H9 (cell line): ENCODE measurements at regions not wholly inside any gene's neighbourhood (a gene's known extent, or its start where the extent isn't known, plus 50 kb on each side); places are given as distances from the start of the nearest gene placed in this dataset.

Source experiments
- DNase-seq: peaks from one replicate; pipeline ENCODE4 v3.0.0-alpha.2; 2017
- H2AFZ ChIP-seq: one replicate; pipeline ENCODE4 v1.6.1; 2013; ENCODE audit warnings: mild to moderate bottlenecking, low read length, control low read depth, moderate library complexity
- H2AK5ac ChIP-seq: 2 replicates; pipeline ENCODE4 v1.6.1; 2013; ENCODE audit warnings: low read length, control low read depth, mixed read lengths; ENCODE audit not compliant: insufficient read length
- H2BK120ac ChIP-seq: one replicate; pipeline ENCODE4 v1.6.1; 2013; ENCODE audit warnings: low read depth, mild to moderate bottlenecking, low read length, control low read depth, inconsistent platforms; ENCODE audit not compliant: poor library complexity, severe bottlenecking
- H2BK12ac ChIP-seq: 2 replicates; pipeline ENCODE4 v1.6.1; 2013; ENCODE audit warnings: low read length, control low read depth, mixed read lengths, low read depth; ENCODE audit not compliant: insufficient read length
- H2BK15ac ChIP-seq: 2 replicates; pipeline ENCODE4 v1.6.1; 2013; ENCODE audit warnings: low read depth, low read length, control low read depth
- H2BK20ac ChIP-seq: one replicate; pipeline ENCODE4 v1.6.1; 2013; ENCODE audit warnings: low read depth, mild to moderate bottlenecking, low read length, control low read depth, inconsistent platforms; ENCODE audit not compliant: poor library complexity, severe bottlenecking
- H2BK5ac ChIP-seq: 2 replicates; pipeline ENCODE4 v1.6.1; 2013; ENCODE audit warnings: low read length, control low read depth, mixed read lengths; ENCODE audit not compliant: insufficient read length
- H3K14ac ChIP-seq: 2 replicates; pipeline ENCODE4 v1.6.1; 2013; ENCODE audit warnings: low read length, control low read depth; ENCODE audit not compliant: insufficient read depth
- H3K18ac ChIP-seq: 2 replicates; pipeline ENCODE4 v1.6.1; 2013; ENCODE audit warnings: low read depth, mild to moderate bottlenecking, mixed read lengths, low read length, control low read depth; ENCODE audit not compliant: insufficient read length
- H3K23ac ChIP-seq: 2 replicates; pipeline ENCODE4 v1.6.1; 2013; ENCODE audit warnings: low read length, control low read depth, mixed read lengths, low read depth; ENCODE audit not compliant: insufficient read length
- H3K23me2 ChIP-seq: 2 replicates; pipeline ENCODE4 v1.6.1; 2013; ENCODE audit warnings: low read depth, mild to moderate bottlenecking, mixed read lengths, low read length, control low read depth; ENCODE audit not compliant: insufficient read length, poor library complexity, severe bottlenecking
- H3K27ac ChIP-seq: 2 replicates; pipeline ENCODE4 v1.5.1; 2013; ENCODE audit warnings: low read length, control low read depth, mixed read lengths, low read depth; ENCODE audit not compliant: insufficient read length
- H3K27me3 ChIP-seq: 2 replicates; pipeline ENCODE4 v1.6.1; 2013; ENCODE audit warnings: low read length, control low read depth, inconsistent platforms; ENCODE audit not compliant: insufficient read depth
- H3K4ac ChIP-seq: 2 replicates; pipeline ENCODE4 v1.6.1; 2013; ENCODE audit warnings: low read depth, mild to moderate bottlenecking, control low read depth, inconsistent platforms, low read length, moderate library complexity
- H3K4me1 ChIP-seq: 2 replicates; pipeline ENCODE4 v1.6.1; 2013; ENCODE audit warnings: low read length, control low read depth, inconsistent platforms; ENCODE audit not compliant: insufficient read depth
- H3K4me2 ChIP-seq: 2 replicates; pipeline ENCODE4 v1.6.1; 2013; ENCODE audit warnings: low read length, control low read depth, mixed read lengths; ENCODE audit not compliant: insufficient read length, insufficient read depth
- H3K56ac ChIP-seq: 2 replicates; pipeline ENCODE4 v1.6.1; 2013; ENCODE audit warnings: low read depth, mild to moderate bottlenecking, mixed read lengths, low read length, control low read depth; ENCODE audit not compliant: insufficient read length
- H3K79me1 ChIP-seq: 2 replicates; pipeline ENCODE4 v1.6.1; 2013; ENCODE audit warnings: low read depth, mild to moderate bottlenecking, moderate library complexity, low read length, control low read depth, inconsistent platforms; ENCODE audit not compliant: insufficient read depth, poor library complexity, severe bottlenecking
- H3K79me2 ChIP-seq: 2 replicates; pipeline ENCODE4 v1.6.1; 2013; ENCODE audit warnings: low read length, control low read depth, inconsistent platforms; ENCODE audit not compliant: insufficient read depth
- H3K9ac ChIP-seq: 2 replicates; pipeline ENCODE4 v1.6.1; 2013; ENCODE audit warnings: low read length, control low read depth, mixed read lengths; ENCODE audit not compliant: insufficient read length; ENCODE audit errors: extremely low read depth
- H3K9me3 ChIP-seq: one replicate; pipeline ENCODE4 v1.6.1; 2013; ENCODE audit warnings: low read depth, low read length, inconsistent platforms; ENCODE audit not compliant: control insufficient read depth
- H3T11ph ChIP-seq: one replicate; pipeline ENCODE4 v1.6.1; 2013; ENCODE audit warnings: mild to moderate bottlenecking, low read length, control low read depth, inconsistent platforms
- H4K20me1 ChIP-seq: one replicate; pipeline ENCODE4 v1.6.1; 2013; ENCODE audit not compliant: control insufficient read depth, insufficient read length, insufficient read depth
- H4K5ac ChIP-seq: 2 replicates; pipeline ENCODE4 v1.6.1; 2013; ENCODE audit warnings: low read depth, mild to moderate bottlenecking, mixed read lengths, low read length, control low read depth; ENCODE audit not compliant: insufficient read length
- H4K8ac ChIP-seq: replicated peaks from 2 replicates; pipeline ENCODE4 v1.6.1; 2013; ENCODE audit warnings: low read length, control low read depth, mixed read lengths, low read depth; ENCODE audit not compliant: insufficient read length
- H4K91ac ChIP-seq: 2 replicates; pipeline ENCODE4 v1.6.1; 2013; ENCODE audit warnings: low read depth, mild to moderate bottlenecking, moderate library complexity, mixed read lengths, low read length, control low read depth; ENCODE audit not compliant: insufficient read length
- H3K27ac Mint-ChIP-seq, 3 experiments: 2 replicates in 2 of 3; 3 replicates in 1 of 3; pipeline ENCODE4 v1.8.0; 2020 to 2021; ENCODE audit warnings: mixed read lengths in 3 of 3, mild to moderate bottlenecking in 1 of 3, moderate library complexity in 1 of 3
- H3K27me3 Mint-ChIP-seq: 2 replicates; pipeline ENCODE4 v1.8.0; 2021; ENCODE audit warnings: low read depth, mild to moderate bottlenecking, moderate library complexity, mixed read lengths
- H3K36me3 Mint-ChIP-seq, 3 experiments: 2 replicates in 2 of 3; 3 replicates in 1 of 3; pipeline ENCODE4 v1.8.0; 2020 to 2021; ENCODE audit warnings: low read depth in 3 of 3, mixed read lengths in 3 of 3; ENCODE audit not compliant: insufficient read depth in 1 of 3
- H3K4me1 Mint-ChIP-seq, 2 experiments: 2 replicates each; pipeline ENCODE4 v1.8.0; 2020; ENCODE audit warnings: mixed read lengths in 2 of 2
- H3K4me3 Mint-ChIP-seq, 2 experiments: 2 replicates in 1 of 2; 3 replicates in 1 of 2; pipeline ENCODE4 v1.8.0; 2020 to 2021; ENCODE audit warnings: mild to moderate bottlenecking in 2 of 2, mixed read lengths in 2 of 2, moderate library complexity in 1 of 2
- H3K9me3 Mint-ChIP-seq, 2 experiments: 2 replicates in 1 of 2; 3 replicates in 1 of 2; pipeline ENCODE4 v1.8.0; 2020; ENCODE audit warnings: mild to moderate bottlenecking in 2 of 2, mixed read lengths in 2 of 2, moderate library complexity in 1 of 2
- CTCF ChIP-seq: fragments of 200-600 bp; sonication (generic); conservative IDR thresholded peaks from 3 replicates; pipeline ENCODE4 v1.8.0; 2021; ENCODE audit warnings: antibody characterized with exemption, mild to moderate bottlenecking
- WGBS: extraction: QIAGEN DNeasy Blood & Tissue Kit; methylation state at CpG from one replicate; pipeline ENCODE4 v1.1.7; 2013; ENCODE audit warnings: missing lambda C conversion rate, low lambda C conversion rate, mixed read lengths; ENCODE audit not compliant: insufficient read length; ENCODE audit errors: extremely low coverage; 5-methylcytosine and 5-hydroxymethylcytosine counted together

DNA sequence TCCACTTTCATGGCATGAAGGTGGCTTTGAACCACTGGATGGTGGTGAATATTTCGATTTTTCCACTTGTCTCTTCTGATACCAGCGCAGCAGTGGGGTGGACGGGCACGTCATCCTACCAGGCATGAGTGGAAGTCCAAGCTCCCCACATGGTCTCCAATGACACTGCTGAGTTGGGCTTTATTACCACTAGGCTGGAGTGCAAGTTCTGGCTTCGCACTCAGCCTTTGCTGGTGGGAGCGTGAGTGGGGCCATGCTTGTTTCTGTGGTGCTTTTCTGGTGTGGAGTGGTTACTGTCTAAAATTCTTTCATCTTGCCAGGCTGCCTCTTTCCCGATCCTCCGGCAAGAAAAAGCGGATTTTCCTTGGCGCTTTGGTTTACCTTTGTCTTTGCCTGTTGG is 70.1 kb upstream of the SDK1 start:
- H3K9me3 Mint-ChIP-seq, result peaks cover 10 to 14% of the 10 kb centered on the region in 2 experiments

More for the DNA sequence above, 70.1 kb upstream of the SDK1 start:
- H4K20me1 ChIP-seq, result no peaks in the 10 kb centered on the region
- H4K91ac ChIP-seq, result no peak overlapping the region
- H3K27me3 ChIP-seq, result no peaks in the 10 kb centered on the region
- no peak overlapping the region for H3K4me3 Mint-ChIP-seq
- no peak overlapping the region for H2BK20ac ChIP-seq
- H3K9ac ChIP-seq, result no peak overlapping the region
- H3K79me1 ChIP-seq, result no peaks in the 10 kb centered on the region
- H2BK120ac ChIP-seq, result no peak overlapping the region
- no peak overlapping the region for H3K23ac ChIP-seq
- no peaks in the 10 kb centered on the region for H3K79me2 ChIP-seq
- H3K14ac ChIP-seq, result no peak overlapping the region
- no peak overlapping the region for H2BK5ac ChIP-seq
- peaks cover 11 to 13% of the 10 kb centered on the region in 2 experiments for H3K4me1 Mint-ChIP-seq
- H3K18ac ChIP-seq, result no peak overlapping the region
- no peak overlapping the region for H3K27ac ChIP-seq
- H3K4ac ChIP-seq, result no peak overlapping the region
- H4K5ac ChIP-seq, result no peak overlapping the region
- no peak for TF ChIP-seq CTCF
- no peak overlapping the region for H2BK12ac ChIP-seq
- no peaks in the 10 kb centered on the region for H3K23me2 ChIP-seq
- DNase-seq, result no peak
- no peak overlapping the region for H3T11ph ChIP-seq
- peaks cover 6 to 10% (median 6%) of the 10 kb centered on the region in 3 experiments; a peak in 6 of 7 replicates for H3K36me3 Mint-ChIP-seq
- no peak overlapping the region for H2AFZ ChIP-seq
- no peaks in the 10 kb centered on the region for H3K4me1 ChIP-seq
- peaks cover 5% of the 10 kb centered on the region for H3K27me3 Mint-ChIP-seq
- H3K56ac ChIP-seq, result no peak overlapping the region
- no peak overlapping the region for H4K8ac ChIP-seq
- H2BK15ac ChIP-seq, result no peak overlapping the region
- no peaks in the 10 kb centered on the region for H3K9me3 ChIP-seq
- no peak overlapping the region for H3K4me2 ChIP-seq
- H3K27ac Mint-ChIP-seq, result no peak overlapping the region; a peak in 1 of 7 replicates
- no peak overlapping the region for H2AK5ac ChIP-seq
- WGBS, result no CpG with 5 or more reads among the region's 10 CpGs
